OCI-LY7 (cell line): ENCODE measurements at regions not wholly inside any gene's neighbourhood (a gene's known extent, or its start where the extent isn't known, plus 50 kb on each side); places are given as distances from the start of the nearest gene placed in this dataset.

Source experiments
- BruUV-seq: library from RNA; stranded (reverse); fragments of 400-500 nt; replicated peaks from 2 replicates; lab custom pipeline; 2021; lab: Mats Ljungman, UMichigan
- CTCF ChIA-PET: fragments of 300-600 bp; sonication (Branson Sonifier 250); formaldehyde crosslinking; loops from one replicate; lab custom pipeline; 2022; ENCODE audit warnings: antibody characterized with exemption; ENCODE audit not compliant: unreplicated experiment; lab: Charles Lee
- POLR2A ChIA-PET: fragments of 300-600 bp; sonication (Branson Sonifier 250); formaldehyde crosslinking; loops from one replicate; lab custom pipeline; 2022; ENCODE audit warnings: antibody characterized with exemption; lab: Charles Lee
- DNase-seq: peaks from one replicate; pipeline ENCODE4 v3.0.0-alpha.2; 2015; ENCODE audit warnings: low spot score
- H2AFZ ChIP-seq: fragments of 200-600 bp; sonication (generic), shearing (Covaris generic); 2 replicates; pipeline ENCODE4 v1.6.1; 2014; ENCODE audit warnings: mild to moderate bottlenecking, antibody characterized with exemption, low read length, moderate library complexity
- H3K27ac ChIP-seq: fragments of 200-600 bp; sonication (generic); 2 replicates; pipeline ENCODE4 v1.5.1; 2014; ENCODE audit warnings: mixed run types, low read depth, mild to moderate bottlenecking, moderate library complexity, low read length, inconsistent platforms; ENCODE audit not compliant: poor library complexity, severe bottlenecking
- H3K36me3 ChIP-seq: fragments of 200-600 bp; sonication (generic); 2 replicates; pipeline ENCODE4 v1.6.1; 2014; ENCODE audit warnings: mild to moderate bottlenecking, antibody characterized with exemption, low read length, moderate library complexity, mixed read lengths; ENCODE audit not compliant: insufficient read depth
- H3K4me1 ChIP-seq: fragments of 200-600 bp; sonication (generic); 2 replicates; pipeline ENCODE4 v1.5.1; 2014; ENCODE audit warnings: mild to moderate bottlenecking, low read length; ENCODE audit not compliant: insufficient read depth, poor library complexity, severe bottlenecking
- H3K4me2 ChIP-seq: fragments of 200-600 bp; sonication (generic); 2 replicates; pipeline ENCODE4 v1.6.1; 2014; ENCODE audit warnings: mild to moderate bottlenecking, low read length
- H3K4me3 ChIP-seq: fragments of 200-600 bp; sonication (generic); 2 replicates; pipeline ENCODE4 v1.5.1; 2014; ENCODE audit warnings: mild to moderate bottlenecking, low read depth, low read length; ENCODE audit not compliant: poor library complexity, severe bottlenecking
- H3K79me2 ChIP-seq: fragments of 200-600 bp; sonication (generic); 2 replicates; pipeline ENCODE4 v1.6.1; 2016; ENCODE audit warnings: low read depth, mild to moderate bottlenecking, low read length, moderate library complexity, mixed read lengths; ENCODE audit not compliant: insufficient read depth
- H3K9me2 ChIP-seq: fragments of 200-600 bp; sonication (generic); 2 replicates; pipeline ENCODE4 v1.6.1; 2016; ENCODE audit warnings: mild to moderate bottlenecking, low read length, mixed read lengths; ENCODE audit not compliant: insufficient read depth
- H3K9me3 ChIP-seq: fragments of 200-600 bp; sonication (generic); 2 replicates; pipeline ENCODE4 v1.6.1; 2014; ENCODE audit warnings: mild to moderate bottlenecking, mixed run types, low read length, mixed read lengths
- H4K20me1 ChIP-seq: fragments of 200-600 bp; sonication (generic); 2 replicates; pipeline ENCODE4 v1.6.1; 2014; ENCODE audit warnings: mild to moderate bottlenecking, antibody characterized with exemption, low read length, moderate library complexity, mixed read lengths; ENCODE audit not compliant: insufficient read depth
- CTCF ChIP-seq: fragments of 200-600 bp; sonication (generic); conservative IDR thresholded peaks from 2 replicates; pipeline ENCODE4 v1.5.1; 2014; ENCODE audit warnings: mild to moderate bottlenecking, antibody characterized with exemption, low read length, moderate library complexity, mixed read lengths
- EZH2phosphoT487 ChIP-seq: fragments of 200-600 bp; sonication (generic); IDR thresholded peaks from 2 replicates; pipeline ENCODE4 v1.6.1; 2018; ENCODE audit warnings: low read depth, borderline replicate concordance, mild to moderate bottlenecking, mixed run types, antibody characterized with exemption, low read length, moderate library complexity, mixed read lengths
- intact Hi-C: fragments of 100-400 bp; cut with micrococcal nuclease; formaldehyde crosslinking; loops from one replicate; pipeline ENCODE4 v1.10.0; 2022; ENCODE audit not compliant: unreplicated experiment

DNA sequence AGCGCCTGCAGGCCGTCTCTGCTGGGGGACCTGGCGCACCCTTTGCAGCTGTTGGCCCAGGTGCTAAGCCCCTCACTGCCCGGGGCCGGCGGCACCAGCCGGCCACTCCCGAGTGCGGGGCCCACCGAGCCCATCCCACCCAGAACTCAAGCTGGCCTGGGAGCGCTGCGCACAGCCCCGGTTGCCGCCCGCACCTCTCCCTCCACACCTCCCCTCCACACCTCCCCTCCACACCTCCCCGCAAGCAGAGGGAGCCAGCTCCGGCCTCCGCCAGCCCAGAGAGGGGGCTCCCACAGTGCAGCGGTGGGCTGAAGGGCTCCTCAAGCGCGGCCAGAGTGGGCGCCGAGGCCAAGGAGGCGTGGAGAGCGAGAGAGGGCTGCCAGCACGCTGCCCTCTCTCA is 177.8 kb upstream of the KAZN start:
- Histone ChIP-seq H3K4me3 (no peak overlapping the region), H2AFZ (no peak overlapping the region), H3K36me3 (no peaks in the 10 kb centered on the region; the same call in 1 of the 2 replicates), H3K9me2 (no peaks in the 10 kb centered on the region), H3K4me2 (no peak overlapping the region), H4K20me1 (no peaks in the 10 kb centered on the region), H3K27ac (no peak overlapping the region), H3K79me2 (no peaks in the 10 kb centered on the region), H3K4me1 (peaks cover 3% of the 10 kb centered on the region), H3K9me3 (no peaks in the 10 kb centered on the region)
- DNase-seq = no peak
- CTCF ChIA-PET = interaction anchor here (1.2 to 1.4 kb wide), 2 partner anchors 21 to 307 kb away, joined by 3 read pairs; no protein-coding TSS in a partner anchor
- TF ChIP-seq CTCF = no peak
- TF ChIP-seq EZH2phosphoT487 = no peak
- intact Hi-C loops = no loop called here
- no TSS peak for BruUV-seq
- POLR2A ChIA-PET = no interaction called here

DNA sequence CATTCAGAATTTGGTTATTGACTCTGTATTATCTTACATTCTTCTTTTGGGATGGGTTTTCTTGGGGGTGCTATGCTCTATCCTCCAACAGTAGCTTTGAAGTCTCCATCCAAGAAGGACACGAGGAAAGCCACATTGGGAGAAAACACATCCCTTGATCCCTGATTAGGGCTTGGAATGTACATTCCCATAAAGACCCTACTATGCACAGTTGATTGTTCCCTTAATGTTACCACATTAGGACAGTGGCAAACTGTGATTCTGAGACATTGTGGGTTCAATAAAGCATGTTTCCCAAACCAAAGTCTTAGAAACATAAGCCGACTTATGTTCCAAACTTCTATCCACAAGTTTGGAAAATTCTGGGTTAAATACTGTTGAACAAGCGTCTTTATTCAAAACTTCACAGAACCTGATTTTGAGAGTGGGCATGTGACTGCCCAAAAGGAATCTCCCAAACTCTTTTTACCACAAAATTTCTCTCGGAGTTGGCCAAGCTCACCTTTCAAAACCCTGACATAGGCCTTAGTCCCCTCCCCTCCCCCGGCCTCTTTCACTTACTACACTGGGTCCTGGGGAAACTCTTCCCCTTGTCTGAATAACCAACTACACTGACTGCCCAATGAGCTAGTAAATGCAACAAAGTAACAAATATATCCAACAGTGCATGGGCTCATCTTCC is 177.0 kb upstream of the KAZN start:
- Histone ChIP-seq H3K9me3 (no peaks in the 10 kb centered on the region), H3K4me1 (no peaks in the 10 kb centered on the region), H3K36me3 (no peaks in the 10 kb centered on the region; the same call in 1 of the 2 replicates), H3K79me2 (no peaks in the 10 kb centered on the region), H3K4me2 (no peak overlapping the region), H4K20me1 (no peaks in the 10 kb centered on the region), H3K9me2 (no peaks in the 10 kb centered on the region), H2AFZ (no peak overlapping the region), H3K4me3 (no peak overlapping the region), H3K27ac (no peak overlapping the region)
- ChIA-PET CTCF (interaction anchor here (1.4 kb wide), 1 partner anchor 20 kb away, joined by 3 read pairs; no protein-coding TSS in a partner anchor), POLR2A (interaction anchor here (0.6 to 0.7 kb wide), 2 partner anchors 169 to 869 kb away, joined by 3 read pairs; no protein-coding TSS in a partner anchor)
- no TSS peak for BruUV-seq
- no peak for DNase-seq
- no peak for TF ChIP-seq EZH2phosphoT487
- TF ChIP-seq CTCF = no peak
- intact Hi-C loops = no loop called here

DNA sequence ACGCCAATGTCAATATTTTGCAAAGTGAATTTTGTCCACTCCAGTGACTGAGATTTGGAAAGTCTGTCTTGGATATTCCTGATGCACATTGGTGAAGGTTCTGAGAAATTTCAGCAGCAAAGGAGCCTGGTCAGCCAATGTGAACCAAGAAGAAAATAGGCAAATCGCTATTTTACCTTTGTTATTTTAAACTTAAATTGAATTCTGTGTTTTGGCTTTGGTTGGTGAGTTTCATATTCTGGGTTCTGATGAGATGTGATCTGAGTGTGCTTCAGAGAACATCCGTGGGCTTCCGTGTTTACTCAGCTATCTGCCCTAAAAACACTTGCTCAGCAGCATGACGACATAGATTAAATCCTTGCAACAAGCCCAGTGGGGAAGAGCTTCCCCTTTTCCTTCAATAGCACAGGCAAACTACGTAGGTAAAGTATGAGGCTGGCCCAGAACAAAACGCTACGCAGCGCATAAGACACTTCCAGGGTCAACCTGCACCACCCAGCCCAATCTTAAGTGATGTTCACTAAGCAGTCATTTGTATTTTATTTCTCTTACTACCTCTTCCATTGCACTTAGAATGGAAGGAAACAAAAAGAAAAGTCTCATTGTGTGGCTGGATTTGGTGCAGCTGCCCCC is 176.4 kb upstream of the KAZN start:
- no peak overlapping the region for H2AFZ ChIP-seq
- no peak for TF ChIP-seq CTCF
- TF ChIP-seq EZH2phosphoT487 = no peak
- no TSS peak for BruUV-seq

More for the DNA sequence above, 176.4 kb upstream of the KAZN start:
- H3K36me3 ChIP-seq = no peaks in the 10 kb centered on the region; the same call in 1 of the 2 replicates
- POLR2A ChIA-PET = interaction anchor here (0.6 to 0.7 kb wide), 2 partner anchors 168 to 870 kb away, joined by 3 read pairs; no protein-coding TSS in a partner anchor
- no peaks in the 10 kb centered on the region for H3K9me2 ChIP-seq
- no peaks in the 10 kb centered on the region for H4K20me1 ChIP-seq
- no peaks in the 10 kb centered on the region for H3K4me1 ChIP-seq
- no peaks in the 10 kb centered on the region for H3K79me2 ChIP-seq
- intact Hi-C loops = no loop called here
- no peak overlapping the region for H3K4me2 ChIP-seq
- H3K4me3 ChIP-seq = no peak overlapping the region
- no peak for DNase-seq
- H3K9me3 ChIP-seq = no peaks in the 10 kb centered on the region
- CTCF ChIA-PET = no interaction called here
- H3K27ac ChIP-seq = no peak overlapping the region
